NCI-H2196 treated with DMSO at 0.1 percent for 48 hours (cell line): ENCODE measurements at regions not wholly inside any gene's neighbourhood (a gene's known extent, or its start where the extent isn't known, plus 50 kb on each side); places are given as distances from the start of the nearest gene placed in this dataset.

Experiments
- DNase-seq: peaks from one replicate; lab custom pipeline; 2025; ENCODE audit not compliant: unreplicated experiment; lab: John Stamatoyannopoulos, UW

DNA sequence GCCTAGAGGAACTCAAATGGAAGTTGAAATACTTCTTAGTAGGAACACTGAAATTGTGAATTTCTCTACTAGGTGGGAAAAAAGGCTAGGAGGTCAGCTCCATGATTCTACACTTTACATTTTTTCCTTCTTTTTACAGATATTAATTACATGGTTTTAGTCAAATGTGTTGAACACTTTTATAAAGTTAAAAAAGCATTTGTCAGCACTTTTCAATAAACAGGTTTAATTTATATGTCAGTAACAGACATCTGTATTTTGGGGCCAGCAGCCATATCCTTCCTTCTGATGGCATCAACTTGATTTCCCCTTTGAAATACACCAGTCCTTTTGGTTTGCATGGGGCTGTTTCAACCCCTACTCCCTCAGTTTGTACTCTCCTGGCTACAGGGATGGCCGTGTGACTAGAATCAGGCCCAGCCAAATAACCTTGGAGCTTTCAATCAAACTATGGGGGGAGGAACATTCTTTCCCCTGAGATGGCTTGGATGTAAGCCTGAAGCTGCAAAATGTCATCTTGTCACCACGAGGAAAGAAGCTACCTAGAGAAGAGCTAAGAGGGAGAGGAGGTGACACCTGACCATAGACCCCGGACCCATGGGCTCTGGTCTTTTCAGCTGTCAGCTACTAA is 171.0 kb upstream of the NEBL start:
- DNase-seq, result no peak

DNA sequence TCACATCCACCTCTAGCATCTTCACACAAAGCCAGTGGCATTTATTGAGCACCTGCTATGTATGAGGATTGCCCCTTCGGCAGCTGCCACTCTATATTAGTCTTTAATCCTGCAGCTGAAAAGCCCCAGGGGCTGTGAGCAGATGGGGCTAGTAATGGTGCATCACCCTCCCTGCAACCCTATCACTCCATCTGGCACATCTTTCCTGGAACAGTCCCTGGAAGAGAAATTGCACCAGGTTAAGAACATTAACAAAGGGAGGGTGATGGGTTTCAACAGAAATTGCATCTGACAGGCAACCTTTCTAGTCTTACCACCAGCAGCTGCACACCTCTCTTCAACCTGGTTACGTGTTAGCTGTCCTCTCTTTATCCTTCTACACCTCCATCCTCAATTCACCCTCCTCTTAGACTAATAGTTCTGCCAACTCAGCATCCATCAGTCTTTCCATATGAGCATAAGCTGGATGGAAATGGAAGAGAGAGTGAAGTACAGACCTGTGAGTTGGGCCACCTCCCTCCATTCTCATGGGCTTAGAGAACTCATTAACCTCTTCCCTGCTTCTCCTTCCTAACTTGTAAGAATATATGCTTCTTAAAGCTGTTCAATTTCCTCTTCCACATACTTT is 168.6 kb upstream of the NEBL start:
- DNase-seq, result no peak

DNA sequence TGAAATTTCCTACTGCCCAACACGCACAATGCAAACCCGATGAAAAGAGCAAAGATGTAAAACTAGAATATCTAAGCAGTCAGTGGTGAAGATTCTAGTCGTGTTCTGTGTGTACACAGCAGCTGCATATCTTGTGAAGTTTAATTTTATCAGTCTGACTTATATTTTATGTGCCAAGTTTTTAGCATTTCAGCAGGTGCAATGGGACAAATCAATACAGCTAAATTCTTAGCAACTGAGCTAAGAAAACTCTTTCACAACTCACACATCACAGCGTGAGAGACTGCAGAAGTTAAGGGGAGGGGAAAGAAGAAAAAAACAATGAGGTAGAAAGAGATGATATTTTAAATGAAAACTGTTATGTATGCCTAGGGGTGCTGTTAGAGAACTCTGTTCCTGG is 164.9 kb upstream of the NEBL start:
- DNase-seq, result no peak

DNA sequence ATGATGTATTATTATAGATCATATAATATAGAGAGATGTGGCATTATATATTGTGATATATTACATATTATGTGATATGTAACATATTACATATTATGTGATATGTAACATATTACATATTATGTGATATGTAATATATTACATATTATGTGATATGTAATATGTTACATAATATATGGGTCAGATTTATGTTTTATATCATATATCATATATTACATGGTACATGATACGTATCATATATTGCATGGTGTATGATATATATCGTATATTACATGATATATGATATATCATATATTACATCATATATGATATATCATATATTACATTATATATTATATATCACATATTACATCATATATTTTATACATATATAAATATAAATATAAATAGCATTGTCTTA is 164.1 kb upstream of the NEBL start:
- DNase-seq, result no peak

DNA sequence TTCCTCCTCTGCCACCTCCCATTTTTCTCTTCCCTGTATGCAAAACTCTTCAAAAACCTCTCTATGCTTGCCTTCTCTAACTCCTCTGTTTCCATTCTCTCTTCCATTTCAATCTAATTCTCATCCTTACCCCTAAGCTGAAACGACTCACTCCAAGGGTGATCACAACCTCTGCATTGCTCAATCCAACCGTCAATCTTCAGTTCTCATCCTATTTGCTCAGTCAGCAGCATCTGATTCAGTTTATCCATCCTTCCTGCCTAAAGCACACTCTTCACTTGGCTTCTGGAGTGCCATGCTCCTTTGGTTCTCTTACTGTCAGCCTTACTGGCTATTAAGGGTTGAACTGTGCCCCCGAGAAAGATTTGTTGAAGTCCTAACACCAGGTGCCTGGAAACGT is 163.5 kb upstream of the NEBL start:
- no peak for DNase-seq

DNA sequence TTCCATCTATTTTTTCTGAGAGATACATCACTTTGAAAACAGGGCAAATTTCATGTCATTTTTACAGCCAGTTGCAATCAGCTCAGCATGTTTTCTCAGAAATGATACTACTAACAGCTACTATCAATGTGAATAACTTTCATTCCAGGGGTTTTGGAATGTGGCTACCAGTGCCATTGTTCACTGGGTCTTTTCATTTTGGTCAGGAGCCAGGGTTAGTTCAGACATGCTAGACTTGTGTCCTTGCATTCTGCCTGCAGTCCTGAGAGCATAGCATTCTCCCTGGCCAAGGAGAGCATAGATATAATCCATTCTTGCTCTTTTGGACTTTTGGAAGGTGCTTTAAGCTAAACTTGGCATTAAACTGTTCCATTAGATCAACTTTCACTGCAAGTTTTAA is 160.9 kb upstream of the NEBL start:
- no peak for DNase-seq

DNA sequence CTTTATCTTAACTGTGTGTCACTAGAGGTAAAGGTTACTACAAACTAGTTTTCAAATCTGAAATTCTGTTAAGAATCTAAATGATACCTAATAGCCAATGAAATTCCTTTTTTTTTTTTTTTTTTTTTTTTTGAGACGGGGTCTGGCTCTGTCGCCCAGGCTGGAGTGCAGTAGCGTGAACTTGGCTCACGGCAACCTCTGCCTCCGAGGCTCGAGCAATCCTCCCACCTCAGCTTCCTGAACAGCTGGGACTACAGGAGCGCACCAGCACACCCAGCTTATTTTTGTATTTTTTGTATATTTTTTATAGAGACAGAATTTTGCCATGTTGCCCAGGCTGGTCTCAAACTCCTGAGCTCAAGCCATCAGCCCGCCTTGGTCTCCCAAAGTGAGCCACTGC is 160.3 kb upstream of the NEBL start:
- no peak for DNase-seq

DNA sequence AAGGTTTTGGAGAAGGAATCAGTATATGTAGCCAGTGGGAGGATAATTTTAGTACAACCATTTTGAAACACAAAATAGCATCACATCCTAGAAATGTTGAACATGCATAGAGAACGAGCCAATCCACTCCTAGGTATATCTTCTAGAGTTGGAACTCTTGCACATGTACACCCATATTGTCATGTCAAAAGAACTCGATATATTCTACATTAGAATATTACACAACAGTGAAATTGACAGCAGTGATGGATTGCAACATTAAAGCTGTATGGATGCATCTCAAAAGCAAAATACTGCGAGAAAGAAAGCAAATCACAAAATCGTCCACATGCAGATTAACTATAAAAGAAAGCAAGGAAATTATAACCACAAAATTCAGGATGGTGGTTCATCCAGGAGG is 159.3 kb upstream of the NEBL start:
- DNase-seq, result no peak

DNA sequence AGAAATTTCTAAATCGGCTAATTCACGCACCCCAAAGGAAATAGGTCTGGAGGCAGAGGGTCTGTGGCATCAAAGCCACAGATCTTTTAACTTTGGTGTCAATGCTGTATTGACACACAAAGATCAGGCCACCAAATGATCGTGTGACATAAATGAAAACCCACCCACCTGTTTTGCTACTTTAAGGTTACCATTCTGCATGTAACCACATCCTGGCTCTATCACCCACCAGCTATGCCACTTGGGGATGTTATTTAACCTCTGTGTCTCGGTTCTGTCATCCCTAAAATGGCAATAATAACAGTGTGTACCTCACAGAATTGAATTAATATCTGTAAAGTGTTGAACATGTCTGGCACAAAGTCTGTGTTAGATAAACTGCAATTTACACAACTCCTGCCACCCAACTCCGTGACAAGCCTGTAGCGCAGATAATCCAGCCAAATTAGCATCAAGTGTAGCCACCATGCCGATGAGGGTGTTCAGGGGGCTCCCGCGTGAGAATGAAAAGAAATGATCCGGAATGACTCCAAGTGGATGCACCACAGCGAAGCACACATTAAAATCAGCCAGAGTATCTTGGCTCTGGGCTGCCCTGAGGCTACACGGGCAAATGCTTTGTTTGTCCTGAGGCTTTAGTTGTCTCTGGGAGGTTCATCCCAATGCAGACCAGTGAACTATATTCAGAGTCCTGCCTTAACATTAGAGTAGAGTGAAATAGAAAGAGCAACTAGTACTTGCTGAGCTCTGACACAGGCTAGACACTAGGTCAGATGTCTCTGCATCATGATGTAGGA is 158.4 kb upstream of the NEBL start:
- DNase-seq, result no peak

DNA sequence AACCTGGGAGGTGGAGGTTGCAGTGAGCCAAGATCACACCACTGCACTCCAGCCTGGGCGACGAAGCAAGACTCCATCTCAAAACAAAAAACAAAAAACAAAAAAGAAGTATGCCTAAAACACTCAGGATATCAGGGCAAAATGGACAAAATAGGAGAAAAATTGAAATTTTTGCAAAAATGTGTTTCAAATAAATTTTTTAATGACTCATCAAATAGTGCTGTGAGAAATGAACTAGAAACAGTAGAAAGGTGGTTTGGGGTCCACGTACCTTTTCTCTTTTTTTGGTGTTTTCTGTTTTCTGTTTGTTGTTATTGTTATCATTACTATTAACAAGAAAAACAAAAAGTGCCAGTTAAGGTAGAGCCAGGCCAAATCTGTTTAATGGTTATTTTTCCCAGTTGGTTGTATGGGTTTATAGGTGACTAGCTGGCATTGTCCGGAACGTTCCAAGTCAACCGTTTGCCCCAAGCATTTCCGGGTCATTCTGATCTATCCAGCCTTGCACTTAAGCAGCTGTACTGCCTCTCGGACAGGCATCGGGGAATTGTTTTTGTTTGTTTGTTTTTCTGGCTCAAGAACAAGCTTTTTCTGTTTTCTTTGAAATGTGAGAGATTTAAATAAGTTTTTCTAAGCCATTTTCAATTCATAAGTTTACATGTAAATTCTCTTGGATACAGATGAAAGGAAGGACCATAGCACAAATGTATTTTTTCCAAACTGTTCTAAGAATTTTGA is 157.0 kb upstream of the NEBL start:
- no peak for DNase-seq

DNA sequence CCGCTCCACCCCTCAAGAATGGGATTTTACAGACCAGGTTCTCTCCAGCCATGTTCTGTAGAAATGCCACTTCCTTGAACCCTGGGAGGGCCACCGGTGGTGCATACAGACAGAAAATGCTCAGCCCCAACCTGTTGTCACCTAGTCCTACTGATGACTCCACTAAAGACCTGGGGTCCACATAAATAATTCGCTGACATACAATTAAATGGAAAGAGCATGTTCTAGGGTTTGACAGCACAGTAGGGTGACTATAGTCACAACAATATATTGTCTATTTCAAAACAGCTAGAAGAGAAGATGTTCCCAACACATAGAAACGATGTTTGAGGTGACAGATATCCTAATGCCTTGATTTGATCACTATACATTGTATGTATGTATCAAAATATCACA is 155.6 kb upstream of the NEBL start:
- DNase-seq, result no peak

DNA sequence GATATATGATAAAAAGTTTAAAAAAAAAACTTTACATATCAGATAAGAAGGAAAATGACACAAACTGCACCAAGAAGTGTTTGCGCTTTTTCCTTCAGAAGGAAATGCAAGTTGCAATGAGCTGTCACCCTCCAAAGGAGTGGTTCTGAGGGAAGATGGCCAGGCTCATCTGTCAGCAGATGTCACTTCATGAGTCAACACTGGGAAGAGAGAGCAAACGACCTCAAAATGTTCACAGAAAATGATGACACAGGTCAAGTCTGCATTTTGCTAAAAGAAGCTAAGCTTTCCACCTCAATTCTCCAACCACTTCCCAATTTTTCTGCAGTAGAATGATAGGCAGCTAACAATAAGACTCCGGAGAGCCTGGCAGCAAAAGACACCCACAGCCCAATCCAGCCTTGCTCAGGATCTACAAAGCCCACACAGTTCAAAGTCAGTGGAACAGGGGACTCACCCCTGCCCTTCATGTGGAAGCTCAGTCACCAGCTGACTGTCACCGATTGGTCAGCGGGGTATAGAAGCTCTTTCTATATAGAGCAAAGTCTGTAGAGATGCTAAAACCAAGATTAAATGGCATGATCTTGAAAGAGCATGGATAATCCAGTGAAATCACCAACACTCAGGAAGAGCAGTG is 155.1 kb upstream of the NEBL start:
- no peak for DNase-seq

DNA sequence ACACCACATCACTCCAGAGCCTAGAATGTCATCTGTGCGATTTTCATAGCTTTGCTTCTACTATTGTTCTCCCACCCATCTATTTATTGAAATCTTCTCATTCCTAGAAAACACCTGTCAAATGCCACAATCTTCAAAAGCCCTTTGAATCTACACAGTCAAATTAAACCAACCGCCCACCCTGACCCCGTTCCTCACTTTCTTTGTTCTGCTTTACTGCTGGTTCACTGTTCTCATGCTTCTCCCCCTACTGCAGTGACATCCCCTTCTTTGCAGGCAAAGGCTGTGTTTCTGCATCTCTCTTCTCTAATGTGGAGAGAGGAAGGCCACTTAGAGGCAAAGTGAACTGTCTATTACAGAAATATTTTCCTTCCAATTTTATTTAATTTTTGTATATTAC is 152.4 kb upstream of the NEBL start:
- no peak for DNase-seq

DNA sequence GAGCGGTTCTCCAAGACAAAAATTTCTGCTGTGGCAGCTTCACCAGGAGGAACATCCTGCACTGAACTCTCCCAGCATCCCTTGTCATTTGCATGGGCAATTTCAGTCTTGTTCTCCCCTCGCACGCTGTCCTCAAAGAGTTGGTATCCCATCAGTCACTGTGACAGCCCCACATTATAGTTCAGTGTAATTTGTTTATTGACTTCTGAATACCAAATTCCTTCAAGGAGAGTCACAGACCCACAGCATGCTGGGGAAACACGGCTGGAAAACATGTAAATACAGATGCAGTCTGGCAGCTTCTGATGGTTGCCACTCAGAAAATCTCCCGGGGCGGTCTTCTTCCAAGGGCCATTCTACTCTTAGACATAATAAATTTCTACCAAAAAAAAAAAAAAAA is 151.0 kb upstream of the NEBL start:
- DNase-seq, result no peak

DNA sequence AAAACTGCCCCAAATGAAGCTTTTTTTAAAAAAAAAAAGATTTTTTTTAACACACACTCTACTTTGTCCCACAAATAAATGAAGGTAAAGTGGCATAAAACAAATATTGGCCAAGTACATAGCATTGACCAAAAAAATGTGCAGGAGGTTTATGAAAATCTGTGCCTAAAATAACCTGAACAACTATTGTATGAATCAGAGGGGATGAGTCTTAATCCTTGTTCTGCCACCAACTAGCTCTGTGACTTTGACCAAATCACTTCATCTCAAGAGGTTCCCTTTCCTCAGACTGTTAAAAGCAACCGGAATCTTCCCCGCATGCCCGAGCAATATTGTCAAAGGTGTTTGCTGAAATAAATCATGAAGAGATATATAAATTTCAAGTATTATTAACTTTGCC is 150.4 kb upstream of the NEBL start:
- no peak for DNase-seq

DNA sequence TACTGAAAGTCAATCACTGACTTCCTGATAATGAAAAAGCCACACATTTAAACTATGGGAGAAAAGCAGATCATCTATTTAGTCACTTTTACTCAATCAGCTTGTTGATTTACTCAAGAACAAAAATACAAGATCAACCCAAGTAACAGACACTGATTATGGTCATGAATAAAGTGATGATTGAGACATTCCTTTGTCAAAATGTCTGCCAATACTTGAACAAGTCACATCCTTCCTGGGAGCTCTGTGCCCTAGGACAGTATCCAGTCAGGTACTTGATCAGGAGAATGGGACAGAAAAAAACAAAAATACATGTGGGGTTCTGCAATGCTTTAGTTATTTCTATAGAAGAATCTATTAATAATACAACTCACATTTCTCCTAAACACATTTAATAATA is 150.0 kb upstream of the NEBL start:
- DNase-seq, result no peak

DNA sequence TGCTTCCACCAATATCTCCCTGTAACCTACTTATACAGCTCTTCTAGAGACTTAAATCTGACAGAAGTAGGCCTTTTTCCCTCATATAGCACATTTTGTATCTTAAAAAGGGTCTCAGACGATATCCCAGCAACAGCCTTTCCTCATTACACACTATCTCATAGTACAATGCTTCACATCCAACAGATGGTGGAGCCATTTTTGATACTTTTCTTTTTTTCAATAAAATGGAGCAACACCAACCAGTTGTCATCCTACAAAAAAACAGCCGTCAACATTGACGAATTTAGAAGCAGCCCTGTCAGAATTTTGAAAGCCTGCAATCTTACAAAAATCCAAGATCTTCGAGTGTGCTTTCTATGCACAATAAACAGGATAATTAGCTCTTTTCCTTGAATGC is 145.9 kb upstream of the NEBL start:
- DNase-seq, result no peak

DNA sequence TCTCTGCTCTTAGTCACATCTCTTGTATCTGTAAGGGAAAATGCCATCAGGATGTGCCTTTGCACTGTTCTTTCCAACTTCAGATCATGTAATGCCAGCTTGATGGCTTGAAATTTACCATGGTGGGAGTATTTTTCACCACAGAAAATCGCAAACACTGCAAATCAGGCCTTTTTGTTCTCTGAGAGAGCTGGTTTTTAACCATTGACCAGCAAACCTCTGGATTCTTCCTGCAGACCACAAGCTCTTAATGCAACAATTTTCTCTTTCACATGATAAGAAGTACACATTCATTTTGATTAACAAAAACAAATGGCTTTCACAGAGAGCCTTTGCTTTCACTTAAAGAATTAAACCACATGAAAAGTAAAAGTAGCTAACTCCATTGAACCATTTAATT is 145.4 kb upstream of the NEBL start:
- no peak for DNase-seq

DNA sequence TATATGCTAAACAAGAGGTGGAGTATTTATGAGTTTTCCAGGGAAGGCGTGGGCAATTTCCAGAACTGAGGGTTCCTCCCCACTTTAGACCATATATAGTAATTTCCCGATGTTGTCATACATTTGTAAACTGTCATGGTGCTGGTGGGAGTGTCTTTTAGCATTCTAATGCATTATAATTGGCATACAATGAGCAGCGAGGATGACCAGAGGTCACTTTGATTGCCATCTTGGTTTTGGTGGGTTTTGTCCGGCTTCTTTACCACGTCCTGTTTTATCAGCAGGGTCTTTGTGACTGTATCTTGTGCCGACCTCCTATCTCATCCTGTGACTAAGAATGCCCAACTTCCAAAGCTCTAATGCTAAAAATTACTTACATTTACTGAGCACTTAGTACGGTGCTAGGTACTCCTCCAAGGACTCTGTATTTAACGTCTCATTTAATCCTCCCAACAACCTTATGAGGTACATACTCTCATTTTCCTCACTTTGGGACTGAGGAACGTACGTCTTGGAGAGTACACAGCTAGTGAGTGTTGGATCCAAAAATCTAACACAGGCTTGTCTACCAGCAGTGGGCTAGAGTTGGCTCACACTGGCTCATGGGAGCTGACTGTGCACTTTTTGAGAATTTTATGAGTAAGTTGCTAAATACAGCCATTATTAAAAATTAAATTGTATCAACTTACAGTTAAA is 144.8 kb upstream of the NEBL start:
- no peak for DNase-seq

DNA sequence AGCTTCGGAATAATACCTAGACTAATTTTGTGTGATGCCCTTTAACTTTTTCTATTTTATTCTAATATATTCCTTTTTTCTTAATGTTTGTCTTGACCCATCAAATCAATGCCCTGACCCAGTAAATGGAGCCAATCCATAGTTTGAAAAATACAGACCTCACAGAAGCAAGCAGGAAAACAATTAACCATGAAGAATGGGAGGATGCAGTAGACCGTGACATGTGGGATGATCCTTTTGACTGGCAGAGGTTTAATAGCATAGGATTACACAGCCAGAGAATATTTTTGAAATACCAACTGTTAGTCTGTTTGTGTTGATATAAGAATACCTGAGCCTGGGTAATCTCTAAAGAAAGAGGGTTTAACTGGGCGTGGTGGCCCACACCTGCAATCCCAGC is 142.6 kb upstream of the NEBL start:
- no peak for DNase-seq

DNA sequence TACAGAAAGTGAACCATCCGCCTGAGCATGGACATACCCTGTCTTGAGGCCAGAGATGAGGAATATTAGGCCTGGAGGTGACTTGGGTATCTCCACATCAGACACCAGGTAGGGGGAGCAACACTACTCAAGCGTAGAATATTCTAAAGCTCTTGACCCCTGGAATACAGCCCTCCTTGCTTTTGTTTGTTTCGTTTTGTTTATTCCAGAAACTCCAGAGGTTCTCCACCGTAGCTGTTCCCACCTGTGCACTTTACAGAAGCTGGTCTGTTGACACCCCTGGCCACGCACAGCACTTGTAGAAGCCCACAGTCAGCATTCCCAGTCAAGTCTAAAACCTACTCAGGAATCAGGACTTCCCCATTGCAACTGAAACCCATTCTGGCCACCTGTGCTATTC is 139.6 kb upstream of the NEBL start:
- DNase-seq, result no peak
